Naive thymus-derived CD4-positive, alpha-beta T cell (primary cell): ENCODE measurements at regions not wholly inside any gene's neighbourhood (a gene's known extent, or its start where the extent isn't known, plus 50 kb on each side); places are given as distances from the start of the nearest gene placed in this dataset.

Experiments used
- ATAC-seq: fragments of 150-1000 bp; cut with Tn5 transposase; 2 replicates; pipeline ENCODE4 v1.10.0; 2021; ENCODE audit warnings: mild to moderate bottlenecking, moderate library complexity
- CTCF ChIA-PET: fragments of 350-600 bp; sonication (Branson Sonifier 250); formaldehyde crosslinking; loops from one replicate; lab custom pipeline; 2021; ENCODE audit warnings: antibody characterized with exemption; lab: Charles Lee
- POLR2A ChIA-PET: fragments of 350-600 bp; sonication (Branson Sonifier 250); formaldehyde crosslinking; loops from one replicate; lab custom pipeline; 2021; ENCODE audit warnings: antibody characterized with exemption, inconsistent platforms; lab: Charles Lee
- DNase-seq, 9 donors: peaks; one replicate each; pipeline versions ENCODE4 v3.0.0 to v3.0.0-alpha.2; 2020 to 2022; ENCODE audit warnings: mixed read lengths in 1 of 9
- H3K27ac ChIP-seq: one replicate; pipeline ENCODE4 v1.7.0; 2013; ENCODE audit warnings: mild to moderate bottlenecking, low read depth, low read length, moderate library complexity
- H3K27me3 ChIP-seq, 2 donors: one replicate each; pipeline ENCODE4 v1.7.0; 2013; ENCODE audit warnings: low read length in 2 of 2, mild to moderate bottlenecking in 2 of 2, moderate library complexity in 2 of 2; ENCODE audit not compliant: control insufficient read depth in 2 of 2, insufficient read depth in 2 of 2
- H3K36me3 ChIP-seq, 3 experiments: 1 replicate in 2 of 3; 2 replicates in 1 of 3; pipeline ENCODE4 v1.7.0; 2013; ENCODE audit warnings: low read length in 3 of 3, mild to moderate bottlenecking in 3 of 3, moderate library complexity in 1 of 3; ENCODE audit not compliant: insufficient read depth in 3 of 3, control insufficient read depth in 2 of 3
- H3K4me1 ChIP-seq, 2 donors: one replicate each; pipeline ENCODE4 v1.7.0; 2013; ENCODE audit warnings: low read length in 2 of 2, mild to moderate bottlenecking in 2 of 2, moderate library complexity in 1 of 2; ENCODE audit not compliant: control insufficient read depth in 2 of 2, insufficient read depth in 2 of 2
- H3K4me3 ChIP-seq: 2 replicates; pipeline ENCODE4 v1.7.0; 2013; ENCODE audit warnings: mild to moderate bottlenecking, low read length
- H3K9me3 ChIP-seq, 3 experiments: 1 replicate in 2 of 3; 2 replicates in 1 of 3; pipeline ENCODE4 v1.7.0; 2013; ENCODE audit warnings: low read length in 3 of 3; ENCODE audit not compliant: control insufficient read depth in 2 of 3
- H3K27ac Mint-ChIP-seq, 9 donors: one replicate each; pipeline ENCODE4 v1.8.0; 2020 to 2022; ENCODE audit warnings: mixed read lengths in 9 of 9, mild to moderate bottlenecking in 8 of 9, moderate library complexity in 5 of 9, inconsistent platforms in 2 of 9
- H3K27me3 Mint-ChIP-seq, 5 donors: one replicate each; pipeline ENCODE4 v1.8.0; 2021 to 2022; ENCODE audit warnings: mixed read lengths in 5 of 5, mild to moderate bottlenecking in 1 of 5
- H3K36me3 Mint-ChIP-seq, 5 donors: one replicate each; pipeline ENCODE4 v1.8.0; 2020 to 2022; ENCODE audit warnings: mixed read lengths in 5 of 5, mild to moderate bottlenecking in 3 of 5, inconsistent platforms in 1 of 5
- H3K4me1 Mint-ChIP-seq, 7 donors: one replicate each; pipeline ENCODE4 v1.8.0; 2020 to 2022; ENCODE audit warnings: mixed read lengths in 7 of 7, mild to moderate bottlenecking in 3 of 7, inconsistent platforms in 1 of 7
- H3K4me3 Mint-ChIP-seq, 10 donors: one replicate each; pipeline ENCODE4 v1.8.0; 2020 to 2022; ENCODE audit warnings: mild to moderate bottlenecking in 10 of 10, mixed read lengths in 10 of 10, moderate library complexity in 6 of 10, inconsistent platforms in 2 of 10
- H3K9me3 Mint-ChIP-seq, 11 donors: one replicate each; pipeline ENCODE4 v1.8.0; 2020 to 2022; ENCODE audit warnings: mixed read lengths in 11 of 11, mild to moderate bottlenecking in 4 of 11, inconsistent platforms in 1 of 11, moderate library complexity in 1 of 11
- intact Hi-C, 2 donors: fragments of 100-400 bp; cut with micrococcal nuclease; formaldehyde crosslinking; loops; one replicate each; pipeline ENCODE4 v1.15.1; 2023

DNA sequence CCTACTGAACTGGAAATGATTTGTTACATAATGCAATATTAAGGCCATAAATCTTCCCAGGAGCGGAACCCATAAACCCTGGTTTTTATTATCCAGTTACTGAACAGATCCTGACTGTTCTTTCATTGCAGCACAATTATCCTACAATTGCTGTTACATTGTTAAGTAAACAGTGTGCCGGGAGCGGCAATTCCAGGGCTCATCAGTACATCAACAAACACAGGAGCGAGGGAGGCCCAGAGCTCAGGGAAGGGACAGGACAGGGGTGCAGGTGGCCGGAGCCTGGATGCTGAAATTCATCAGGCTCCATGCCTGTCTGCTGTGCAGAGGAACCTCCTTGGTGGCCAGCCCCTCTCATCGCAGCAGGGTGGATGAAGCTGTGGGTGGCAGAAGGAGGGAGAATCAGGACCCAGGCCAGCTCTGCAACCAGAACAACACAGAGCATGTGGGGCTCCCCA is 544.7 kb downstream of the NPHP4 start:
- no peak overlapping the region for H3K4me3 Mint-ChIP-seq
- intact Hi-C loops: no loop called here
- H3K4me1 ChIP-seq: no peaks in the 10 kb centered on the region
- H3K9me3 ChIP-seq: no peaks in the 10 kb centered on the region
- H3K36me3 ChIP-seq: no peaks in the 10 kb centered on the region
- H3K4me3 ChIP-seq: no peak overlapping the region
- DNase-seq (no peak), ATAC-seq (no peak)
- no peak overlapping the region for H3K27ac Mint-ChIP-seq
- no peaks in the 10 kb centered on the region for H3K36me3 Mint-ChIP-seq
- peaks cover 0 to 10% (median 0%) of the 10 kb centered on the region in 5 donors for H3K27me3 Mint-ChIP-seq
- H3K27me3 ChIP-seq: no peaks in the 10 kb centered on the region
- H3K27ac ChIP-seq: no peak overlapping the region
- H3K4me1 Mint-ChIP-seq: peaks cover 0 to 4% (median 0%) of the 10 kb centered on the region in 7 donors
- CTCF ChIA-PET: interaction anchor here (0.8 to 2.2 kb wide), 2 partner anchors 52 to 162 kb away, joined by 4 to 12 read pairs; no protein-coding TSS in a partner anchor
- POLR2A ChIA-PET: no interaction called here
- H3K9me3 Mint-ChIP-seq: no peaks in the 10 kb centered on the region

DNA sequence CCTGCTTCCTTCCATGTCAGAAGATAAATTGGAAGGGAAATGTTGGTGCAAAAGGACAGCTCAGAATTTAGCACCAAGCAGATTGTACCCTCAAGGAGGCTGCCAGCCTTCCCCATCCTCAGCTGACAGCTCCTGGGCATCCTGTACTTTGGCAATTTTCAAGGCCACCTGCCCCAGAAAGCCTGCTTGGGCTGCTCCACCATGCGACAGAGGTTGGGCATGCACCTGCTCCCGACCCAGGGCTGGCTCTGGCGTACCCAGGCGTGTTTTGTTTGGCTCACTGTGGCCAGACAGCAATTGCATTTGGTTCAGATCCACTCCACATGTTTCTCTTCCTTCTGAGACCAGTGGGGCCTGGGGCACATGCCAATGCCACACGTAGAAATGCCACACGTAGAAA is 547.8 kb downstream of the NPHP4 start:
- no peaks in the 10 kb centered on the region for H3K4me1 ChIP-seq
- no peaks in the 10 kb centered on the region for H3K36me3 ChIP-seq
- H3K9me3 ChIP-seq: no peaks in the 10 kb centered on the region
- Mint-ChIP-seq H3K27ac (no peak overlapping the region), H3K27me3 (peaks cover 0 to 6% (median 5%) of the 10 kb centered on the region in 5 donors), H3K36me3 (peaks cover 0 to 4% (median 4%) of the 10 kb centered on the region in 5 donors), H3K4me1 (peaks cover 0 to 4% (median 3%) of the 10 kb centered on the region in 7 donors), H3K9me3 (peaks cover 0 to 16% (median 4%) of the 10 kb centered on the region in 11 donors), H3K4me3 (no peak overlapping the region)
- H3K27me3 ChIP-seq: no peaks in the 10 kb centered on the region
- no peak for DNase-seq
- ATAC-seq: no peak
- intact Hi-C loops: no loop called here
- ChIA-PET POLR2A (no interaction called here), CTCF (no interaction called here)
- no peak overlapping the region for H3K4me3 ChIP-seq
- H3K27ac ChIP-seq: no peak overlapping the region

DNA sequence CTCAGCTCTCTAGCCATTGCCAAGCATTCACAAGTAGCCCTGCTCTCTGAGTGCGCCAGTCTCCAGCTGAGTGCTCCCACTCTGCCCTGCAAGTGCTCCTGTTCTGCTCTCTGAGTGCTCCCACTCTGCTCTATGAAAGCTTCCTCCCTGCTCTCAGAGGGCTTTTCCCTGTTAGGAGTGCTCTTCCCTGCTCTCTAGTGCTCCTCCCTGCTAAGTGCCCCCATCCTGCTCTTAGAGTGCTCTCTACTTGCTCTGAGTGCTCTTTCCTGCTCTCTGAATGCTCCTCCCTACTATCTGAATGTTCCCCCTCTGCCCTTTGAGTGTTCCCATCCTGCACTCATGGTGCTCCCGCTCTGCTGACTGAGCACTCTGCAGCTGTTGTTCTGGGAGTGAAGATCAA is 555.4 kb downstream of the NPHP4 start:
- no peaks in the 10 kb centered on the region for H3K4me1 ChIP-seq
- Mint-ChIP-seq H3K4me1 (peaks cover 0 to 5% (median 0%) of the 10 kb centered on the region in 7 donors), H3K36me3 (peaks cover 2 to 24% (median 13%) of the 10 kb centered on the region in 5 donors), H3K4me3 (no peak overlapping the region), H3K27ac (no peak overlapping the region), H3K27me3 (peaks cover 0 to 16% (median 5%) of the 10 kb centered on the region in 5 donors), H3K9me3 (peaks cover 2 to 42% (median 21%) of the 10 kb centered on the region in 11 donors)
- ChIA-PET CTCF (no interaction called here), POLR2A (no interaction called here)
- H3K36me3 ChIP-seq: no peaks in the 10 kb centered on the region
- no peaks in the 10 kb centered on the region for H3K27me3 ChIP-seq
- H3K4me3 ChIP-seq: no peak overlapping the region
- H3K9me3 ChIP-seq: no peaks in the 10 kb centered on the region
- ATAC-seq (no peak), DNase-seq (no peak)
- intact Hi-C loops: no loop called here
- no peak overlapping the region for H3K27ac ChIP-seq

DNA sequence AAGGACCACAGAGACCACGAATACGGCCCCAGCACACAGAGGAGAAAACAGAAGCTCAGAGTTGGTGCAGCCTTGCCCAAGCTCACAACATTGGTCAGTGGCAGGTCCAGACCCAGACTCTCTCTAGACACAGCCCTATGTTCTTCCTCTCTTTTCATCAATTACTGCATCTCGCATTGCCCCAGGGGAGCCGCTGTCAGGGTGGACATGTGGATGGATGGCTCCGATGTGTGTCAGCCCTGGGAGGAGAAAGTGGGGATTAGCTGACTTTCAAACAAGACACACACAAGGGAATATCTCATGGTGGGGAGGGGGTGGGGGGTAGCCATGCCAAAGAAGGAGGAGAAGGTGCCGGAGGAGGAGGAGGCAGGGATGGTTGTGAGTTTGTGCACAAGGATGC is 556.8 kb downstream of the NPHP4 start:
- Histone ChIP-seq H3K9me3 (no peaks in the 10 kb centered on the region), H3K4me3 (no peak overlapping the region), H3K4me1 (no peaks in the 10 kb centered on the region), H3K27ac (no peak overlapping the region), H3K36me3 (no peaks in the 10 kb centered on the region), H3K27me3 (no peaks in the 10 kb centered on the region)
- intact Hi-C loops: no loop called here
- Mint-ChIP-seq H3K4me3 (no peak overlapping the region), H3K27me3 (peaks cover 0 to 21% (median 4%) of the 10 kb centered on the region in 5 donors), H3K9me3 (peaks cover 2 to 37% (median 21%) of the 10 kb centered on the region in 11 donors), H3K4me1 (peaks cover 0 to 5% (median 0%) of the 10 kb centered on the region in 7 donors), H3K36me3 (peaks cover 2 to 24% (median 13%) of the 10 kb centered on the region in 5 donors), H3K27ac (no peak overlapping the region)
- ChIA-PET CTCF (interaction anchor here (1.0 kb wide), 1 partner anchor 149 kb away, joined by 3 read pairs; no protein-coding TSS in a partner anchor), POLR2A (no interaction called here)
- ATAC-seq: no peak
- no peak for DNase-seq

DNA sequence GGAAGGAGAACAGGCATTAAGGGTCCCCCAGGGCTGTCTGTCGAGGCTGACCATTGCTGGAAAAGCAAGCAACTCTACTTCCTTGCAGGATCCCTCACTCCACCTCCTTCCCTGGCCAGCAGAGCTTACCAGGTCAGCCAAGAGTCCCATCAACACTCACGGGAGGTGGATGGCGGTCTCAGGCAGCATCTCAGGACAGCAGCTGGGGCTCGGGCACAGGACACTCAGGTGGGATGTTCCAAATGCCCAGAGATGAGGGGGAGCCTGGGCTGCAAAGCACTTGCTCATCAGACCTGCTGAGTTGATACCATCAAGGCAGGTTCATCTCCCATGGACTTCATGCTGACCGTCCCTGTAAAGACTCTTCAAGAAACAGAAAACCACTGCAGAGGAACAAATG is 559.8 kb downstream of the NPHP4 start:
- peaks cover 0 to 6% (median 2%) of the 10 kb centered on the region in 5 donors for H3K36me3 Mint-ChIP-seq
- H3K9me3 ChIP-seq: no peaks in the 10 kb centered on the region
- CTCF ChIA-PET: no interaction called here
- no peaks in the 10 kb centered on the region for H3K27me3 ChIP-seq
- peaks cover 0 to 33% (median 15%) of the 10 kb centered on the region in 5 donors for H3K27me3 Mint-ChIP-seq
- H3K27ac ChIP-seq: no peak overlapping the region
- no peak overlapping the region for H3K27ac Mint-ChIP-seq
- no peak overlapping the region for H3K4me3 Mint-ChIP-seq
- no peak for ATAC-seq
- H3K9me3 Mint-ChIP-seq: peaks cover 1 to 7% (median 5%) of the 10 kb centered on the region in 11 donors
- H3K4me1 Mint-ChIP-seq: peaks cover 0 to 12% (median 6%) of the 10 kb centered on the region in 7 donors
- intact Hi-C loops: no loop called here
- POLR2A ChIA-PET: no interaction called here
- no peaks in the 10 kb centered on the region for H3K36me3 ChIP-seq
- no peaks in the 10 kb centered on the region for H3K4me1 ChIP-seq
- no peak overlapping the region for H3K4me3 ChIP-seq
- no peak for DNase-seq

DNA sequence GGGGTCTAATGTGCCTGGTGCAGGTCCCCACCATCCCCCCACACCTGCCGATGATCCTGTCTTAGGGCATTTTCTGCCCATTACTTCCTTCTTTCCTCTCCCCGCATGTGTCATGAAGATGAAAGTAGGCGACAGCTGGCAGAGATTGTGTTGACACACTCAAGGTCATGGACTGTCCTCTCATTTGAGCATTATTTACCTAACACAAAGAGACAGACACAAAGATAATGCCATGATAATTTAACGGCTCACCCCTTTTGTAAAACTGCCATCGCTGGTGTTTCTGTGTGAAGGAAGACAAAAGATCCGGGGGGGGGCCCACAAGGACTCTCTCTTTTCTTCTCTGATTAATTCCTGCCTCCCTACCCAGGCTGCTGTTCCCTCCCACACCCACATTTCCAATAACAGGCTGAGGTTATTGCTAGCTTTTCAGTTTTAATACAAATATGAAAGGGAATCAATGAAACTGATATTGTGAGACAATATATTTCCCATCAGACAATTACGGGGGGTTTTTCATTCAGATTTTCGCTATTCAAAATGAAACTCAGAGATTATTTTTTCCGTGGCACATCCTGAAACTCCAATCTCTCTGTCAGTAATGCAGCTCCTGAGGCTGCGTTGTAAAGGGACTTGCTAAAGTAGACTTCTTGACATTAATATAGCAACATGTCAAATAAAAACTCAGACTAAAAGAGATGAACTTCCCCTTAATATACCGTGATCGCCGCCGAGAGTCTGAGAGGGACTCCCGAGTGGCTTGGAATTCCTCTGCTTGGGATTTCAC is 561.1 kb downstream of the NPHP4 start:
- Mint-ChIP-seq H3K36me3 (peaks cover 0 to 3% (median 0%) of the 10 kb centered on the region in 5 donors), H3K4me3 (no peak overlapping the region), H3K9me3 (no peaks in the 10 kb centered on the region), H3K27ac (no peak overlapping the region), H3K4me1 (peaks cover 0 to 12% (median 6%) of the 10 kb centered on the region in 7 donors), H3K27me3 (peaks cover 0 to 39% (median 15%) of the 10 kb centered on the region in 5 donors)
- Histone ChIP-seq H3K4me3 (no peak overlapping the region), H3K4me1 (no peaks in the 10 kb centered on the region), H3K36me3 (no peaks in the 10 kb centered on the region), H3K27ac (no peak overlapping the region), H3K9me3 (no peaks in the 10 kb centered on the region), H3K27me3 (no peaks in the 10 kb centered on the region)
- ChIA-PET CTCF (no interaction called here), POLR2A (no interaction called here)
- DNase-seq (no peak), ATAC-seq (no peak)
- intact Hi-C loops: no loop called here
